CD4-positive, alpha-beta T cell treated with Interleukin-15 for 1 hour (primary cell): ENCODE measurements at regions not wholly inside any gene's neighbourhood (a gene's known extent, or its start where the extent isn't known, plus 50 kb on each side); places are given as distances from the start of the nearest gene placed in this dataset.
"Not testable (repeated sequence)": the region's sequence is repeated elsewhere in the genome, so short reads cannot be mapped to it uniquely, and the experiment has no call there.

ENCODE experiments used
- DNase-seq: peaks from one replicate; pipeline ENCODE4 v3.0.0-alpha.2; 2020

DNA sequence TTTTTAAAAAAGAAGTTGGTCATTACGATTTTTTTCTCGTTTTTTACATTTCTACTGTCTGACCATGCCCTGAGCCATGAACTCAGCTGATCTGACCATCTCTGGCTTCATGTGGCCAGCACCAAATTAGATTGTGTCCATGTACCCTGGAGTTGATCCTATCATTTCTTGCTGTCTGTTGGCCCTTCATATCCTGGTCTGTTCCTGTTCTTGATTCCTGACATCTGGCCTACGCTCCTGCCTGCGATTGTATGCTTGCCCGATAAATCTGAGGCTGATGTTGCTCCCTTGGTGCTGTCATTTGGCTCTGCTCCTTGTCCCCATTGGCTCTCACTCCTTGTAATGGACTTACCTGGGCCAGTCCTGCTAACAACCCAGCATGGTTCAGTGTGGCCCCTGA, 89.8 kb upstream of the IGSF10 start:
- DNase-seq, result no peak

DNA sequence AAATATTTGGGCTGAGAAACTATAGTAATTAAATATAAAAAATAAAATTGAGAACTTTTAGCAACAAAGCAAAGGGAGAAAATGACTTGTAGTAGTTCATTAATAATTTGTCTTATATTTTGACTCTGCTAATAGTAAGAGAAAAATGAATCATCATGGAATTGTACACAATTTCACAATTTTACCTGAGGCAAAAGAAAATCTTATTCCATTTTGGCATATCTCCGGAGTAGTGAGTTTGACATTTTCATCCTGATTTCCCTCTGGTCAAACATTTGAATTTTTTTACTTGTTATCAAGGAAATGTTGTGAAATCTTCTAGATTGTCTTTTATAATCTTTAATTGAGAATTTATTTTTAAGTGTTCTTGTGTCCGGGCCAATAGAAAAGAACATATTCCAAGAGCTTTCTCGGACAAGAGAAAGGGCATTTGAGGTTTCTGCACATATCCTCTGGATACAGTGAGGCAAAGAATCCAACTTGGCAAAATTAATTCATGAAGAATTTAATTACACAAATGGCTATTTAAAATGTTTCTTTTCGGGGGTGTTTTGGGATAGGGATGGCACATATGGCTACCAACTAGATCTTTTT, 89.3 kb upstream of the IGSF10 start:
- DNase-seq, result no peak

DNA sequence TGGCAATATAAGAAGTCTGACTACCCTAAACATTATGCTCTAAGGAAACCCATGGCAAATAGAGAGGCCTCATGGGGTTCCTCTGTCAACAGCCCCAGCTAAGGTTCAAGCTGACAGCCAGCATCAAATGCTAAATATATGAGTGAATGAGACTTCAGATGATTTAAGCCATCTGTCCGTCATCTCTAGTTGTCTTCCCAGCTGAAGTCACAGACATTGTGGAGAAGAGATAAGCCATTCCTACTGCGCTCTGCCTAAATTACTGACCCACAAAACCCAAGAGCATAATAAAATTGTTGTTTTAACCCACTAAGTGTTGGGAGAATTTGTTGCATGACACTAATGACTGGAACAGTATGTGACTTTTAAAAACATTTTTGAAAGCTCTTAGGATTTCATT, 87.3 kb upstream of the IGSF10 start:
- no peak for DNase-seq

DNA sequence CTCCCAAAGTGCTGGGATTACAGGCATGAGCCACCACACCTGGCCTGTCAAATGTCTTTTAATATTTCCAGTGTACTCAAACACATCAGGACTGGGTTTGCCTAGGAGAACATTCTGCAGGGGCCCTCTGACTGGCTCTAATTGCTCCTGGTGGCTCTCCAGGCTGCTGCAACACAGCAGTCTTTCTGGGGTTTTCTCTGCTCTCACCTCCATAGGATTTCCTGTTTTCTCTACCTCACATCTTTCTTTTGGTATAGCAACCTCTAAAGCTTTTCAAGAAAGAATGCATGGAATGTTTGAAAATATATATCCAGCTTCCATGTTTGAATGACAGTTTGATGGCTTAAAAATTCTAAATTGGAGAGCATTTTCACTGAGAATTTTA, 83.3 kb upstream of the IGSF10 start:
- DNase-seq, result no peak

DNA sequence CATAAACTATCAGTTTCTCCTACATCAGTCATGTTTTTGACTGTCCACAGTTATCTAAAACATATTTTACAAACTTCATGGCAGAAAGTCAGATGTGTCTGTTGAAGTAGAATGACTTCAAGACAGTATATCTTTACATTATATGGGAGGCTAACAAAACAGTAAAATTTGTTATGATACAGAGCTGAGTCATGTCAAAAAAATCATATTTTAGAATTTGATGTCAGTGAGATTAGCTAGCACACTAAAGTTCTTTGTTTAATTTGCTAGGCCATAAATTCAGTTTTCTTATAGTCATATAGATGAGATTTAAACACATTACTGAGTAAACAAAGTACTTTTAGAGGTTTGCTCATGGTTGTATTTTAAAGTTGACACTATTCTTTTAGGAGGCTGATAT, 80.3 kb upstream of the IGSF10 start:
- DNase-seq, result no peak

DNA sequence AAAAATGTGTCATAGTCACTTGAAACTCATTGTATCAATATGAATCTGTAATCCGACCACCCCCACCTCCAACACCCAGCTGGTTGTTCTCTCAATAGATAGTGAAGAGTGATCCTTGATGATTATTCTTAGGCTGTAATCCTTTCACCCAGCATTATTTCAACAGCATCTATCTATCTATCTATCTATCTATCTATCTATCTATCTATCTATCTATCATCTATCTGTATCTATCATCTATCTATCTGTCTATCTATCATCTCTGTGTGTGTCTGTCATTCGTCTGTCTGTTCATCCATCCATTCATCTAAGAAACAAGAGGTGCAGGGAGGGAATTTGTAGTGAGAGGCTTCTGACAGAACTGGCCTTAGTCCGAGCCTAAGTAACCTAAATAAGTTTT, 78.7 kb upstream of the IGSF10 start:
- no peak for DNase-seq

DNA sequence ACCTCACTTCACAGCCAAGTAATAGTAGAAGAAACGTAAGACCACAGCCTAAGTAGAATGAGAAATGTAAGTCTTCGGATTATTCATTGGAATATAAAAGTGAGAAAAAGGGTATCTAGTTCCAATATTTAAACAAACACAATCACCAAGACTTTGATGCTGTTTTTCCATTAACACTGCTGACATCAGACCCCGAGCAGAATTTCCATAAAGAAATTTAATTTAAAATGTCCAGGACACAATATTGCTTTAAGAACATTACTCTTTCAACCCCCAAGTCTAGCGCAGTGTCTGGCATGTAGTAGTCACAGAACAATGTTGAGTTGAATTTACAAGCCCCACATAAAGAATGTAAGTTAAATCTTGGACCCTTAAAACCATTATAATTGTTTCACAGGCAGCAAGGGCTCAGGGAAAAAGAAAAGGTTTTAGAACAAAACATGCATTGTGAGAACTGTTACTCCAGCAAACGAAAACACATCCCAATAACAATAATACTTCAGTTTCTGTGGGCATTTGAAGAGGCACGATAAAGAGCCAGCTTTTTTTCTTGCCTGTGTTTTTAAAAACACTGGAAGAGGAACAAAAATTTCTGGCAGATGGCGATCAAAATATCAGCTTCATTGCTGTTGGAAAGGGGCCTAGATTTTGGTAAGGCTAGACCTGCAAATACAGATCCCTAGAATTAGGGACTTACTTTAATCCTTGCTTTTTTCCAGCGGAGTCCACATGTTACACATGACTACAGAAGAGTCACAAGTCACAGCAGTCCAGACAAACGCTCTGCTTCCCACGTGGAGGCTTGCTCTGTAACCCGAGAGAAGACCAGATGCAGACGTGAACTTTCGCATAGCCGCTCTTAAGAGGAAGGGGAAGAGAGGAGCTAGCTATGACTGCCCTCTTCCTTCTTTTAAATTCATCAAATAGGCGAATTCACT, 77.9 kb upstream of the IGSF10 start:
- DNase-seq, result no peak

DNA sequence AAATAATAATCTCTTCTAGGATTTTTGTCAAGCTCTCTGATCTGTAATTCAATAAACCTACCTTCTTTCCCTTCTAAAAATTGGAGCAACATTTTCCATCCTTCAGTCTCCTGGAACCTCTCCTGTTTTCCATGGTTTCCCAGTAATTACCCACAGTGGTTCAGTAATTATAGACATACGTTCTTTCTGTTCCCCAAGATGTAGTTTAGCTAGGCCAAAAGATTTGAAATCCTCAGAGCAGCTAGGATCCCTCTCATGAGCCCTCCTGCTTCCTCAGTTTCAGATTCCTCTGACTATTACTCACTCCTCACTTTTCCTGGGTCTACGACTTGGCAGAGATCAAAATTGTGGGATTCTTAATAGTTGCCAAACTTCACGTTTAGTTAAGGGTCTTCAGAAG, 76.9 kb upstream of the IGSF10 start:
- DNase-seq, result no peak

DNA sequence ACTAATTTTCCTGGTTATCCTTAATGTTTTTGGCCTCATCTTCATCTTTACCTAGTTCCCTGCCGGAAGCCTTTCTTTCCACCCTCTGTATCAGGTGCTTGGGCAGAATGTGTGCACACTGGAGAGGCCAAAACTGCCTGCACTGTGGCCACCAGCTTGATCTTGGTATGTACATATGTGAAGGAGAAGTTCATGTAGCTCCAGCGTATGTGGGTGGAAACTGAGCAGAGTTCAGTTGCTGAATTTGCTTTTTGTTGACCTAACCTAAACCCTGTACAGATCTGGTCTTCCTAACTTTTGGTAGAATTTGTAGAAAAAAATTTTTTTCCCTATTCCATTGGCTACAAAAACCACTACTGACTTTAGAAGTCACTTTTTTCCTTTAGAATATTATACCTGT, 65.9 kb upstream of the IGSF10 start:
- no peak for DNase-seq

DNA sequence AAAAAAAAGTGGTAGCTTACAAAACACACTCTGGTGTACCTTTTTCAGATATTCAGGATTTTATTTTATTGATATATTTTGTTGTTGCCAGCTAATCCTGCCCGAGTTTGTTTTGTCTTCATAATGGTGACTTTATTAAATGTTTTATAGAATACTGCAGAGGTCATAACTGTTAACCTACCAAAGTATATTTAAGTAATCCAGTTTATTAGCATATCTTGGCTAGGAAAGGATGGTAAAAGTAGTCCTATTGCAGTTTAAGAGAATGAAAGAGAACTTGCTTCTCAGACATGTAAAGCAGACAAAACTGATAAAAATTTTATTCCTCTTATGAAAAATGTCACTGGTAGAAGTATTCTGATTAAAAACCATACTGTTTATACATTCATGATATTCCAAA, 59.2 kb upstream of the IGSF10 start:
- no peak for DNase-seq

DNA sequence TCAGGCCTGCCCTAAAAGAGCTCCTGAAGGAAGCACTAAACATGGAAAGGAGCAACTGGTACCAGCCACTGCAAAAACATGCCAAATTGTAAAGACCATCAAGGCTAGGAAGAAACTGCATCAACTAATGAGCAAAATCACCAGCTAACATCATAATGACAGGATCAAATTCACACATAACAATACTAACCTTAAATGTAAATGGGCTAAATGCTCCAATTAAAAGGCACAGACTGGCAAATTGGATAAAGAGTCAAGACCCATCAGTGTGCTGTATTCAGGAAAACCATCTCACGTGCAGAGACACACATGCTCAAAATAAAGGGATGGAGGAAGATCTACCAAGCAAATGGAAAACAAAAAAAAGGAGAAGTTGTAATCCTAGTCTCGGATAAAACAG, 50.6 kb upstream of the IGSF10 start:
- DNase-seq, result not testable (repeated sequence)
